ENCODE measurements at regions not wholly inside any gene's neighbourhood (a gene's known extent, or its start where the extent isn't known, plus 50 kb on each side); places are given as distances from the start of the nearest gene placed in this dataset.
"Not testable (repeated sequence)": the region's sequence is repeated elsewhere in the genome, so short reads cannot be mapped to it uniquely, and the experiment has no call there.

DNA sequence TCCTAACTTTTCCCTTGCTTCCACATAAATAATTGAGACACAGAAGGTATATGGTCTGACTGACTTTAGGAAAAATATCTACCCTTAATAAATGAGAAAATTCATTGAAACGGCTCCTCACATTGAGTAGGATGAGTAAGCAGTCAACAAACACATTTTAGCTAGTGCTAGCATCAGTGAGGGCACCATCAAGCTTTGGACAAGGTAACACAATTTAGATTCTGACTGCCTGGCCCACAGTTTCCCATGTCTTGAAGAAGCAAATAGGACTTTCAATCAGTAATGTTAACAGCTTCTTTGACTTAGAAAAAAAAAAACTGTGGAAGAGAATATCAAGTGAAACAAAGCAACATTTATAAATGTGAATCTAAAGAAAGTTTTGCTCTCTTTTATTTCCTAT, 70.1 kb upstream of the MBNL1 start:
- ATAC-seq, result no peak

DNA sequence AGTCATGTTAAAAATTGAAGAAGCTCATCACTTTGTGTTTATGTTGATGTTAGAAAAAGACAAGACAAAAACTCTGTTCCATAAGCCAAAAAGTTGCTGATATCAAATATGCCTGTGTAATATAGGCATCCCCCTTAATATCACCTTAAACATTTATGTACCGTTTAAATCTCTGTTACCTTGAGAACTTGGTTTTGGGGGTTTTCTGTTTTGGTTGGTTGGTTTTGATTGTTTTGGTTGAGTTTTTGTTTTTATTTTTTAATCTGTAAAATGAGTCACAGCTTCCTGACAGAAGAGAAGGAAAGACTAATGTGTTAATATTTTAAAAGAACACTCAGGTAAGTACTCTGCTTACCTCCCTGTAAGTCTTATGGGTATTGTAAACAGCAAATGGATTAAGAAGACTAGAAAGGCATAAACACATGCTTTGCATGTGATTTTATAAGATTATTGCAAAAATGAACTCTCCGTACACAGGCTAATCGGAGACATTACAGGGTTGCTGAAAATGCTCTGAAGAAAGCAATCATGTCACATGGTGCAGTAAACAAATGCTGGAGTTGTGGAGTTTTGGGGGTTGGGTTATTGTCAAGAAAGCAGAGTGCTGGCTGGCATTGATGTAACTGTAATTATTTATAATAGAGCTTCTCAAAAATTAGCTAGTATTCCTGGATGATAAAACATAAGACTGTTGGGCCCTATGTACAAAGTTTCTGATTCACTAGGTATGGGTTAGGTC, 69.5 kb upstream of the MBNL1 start:
- ATAC-seq, result no peak

DNA sequence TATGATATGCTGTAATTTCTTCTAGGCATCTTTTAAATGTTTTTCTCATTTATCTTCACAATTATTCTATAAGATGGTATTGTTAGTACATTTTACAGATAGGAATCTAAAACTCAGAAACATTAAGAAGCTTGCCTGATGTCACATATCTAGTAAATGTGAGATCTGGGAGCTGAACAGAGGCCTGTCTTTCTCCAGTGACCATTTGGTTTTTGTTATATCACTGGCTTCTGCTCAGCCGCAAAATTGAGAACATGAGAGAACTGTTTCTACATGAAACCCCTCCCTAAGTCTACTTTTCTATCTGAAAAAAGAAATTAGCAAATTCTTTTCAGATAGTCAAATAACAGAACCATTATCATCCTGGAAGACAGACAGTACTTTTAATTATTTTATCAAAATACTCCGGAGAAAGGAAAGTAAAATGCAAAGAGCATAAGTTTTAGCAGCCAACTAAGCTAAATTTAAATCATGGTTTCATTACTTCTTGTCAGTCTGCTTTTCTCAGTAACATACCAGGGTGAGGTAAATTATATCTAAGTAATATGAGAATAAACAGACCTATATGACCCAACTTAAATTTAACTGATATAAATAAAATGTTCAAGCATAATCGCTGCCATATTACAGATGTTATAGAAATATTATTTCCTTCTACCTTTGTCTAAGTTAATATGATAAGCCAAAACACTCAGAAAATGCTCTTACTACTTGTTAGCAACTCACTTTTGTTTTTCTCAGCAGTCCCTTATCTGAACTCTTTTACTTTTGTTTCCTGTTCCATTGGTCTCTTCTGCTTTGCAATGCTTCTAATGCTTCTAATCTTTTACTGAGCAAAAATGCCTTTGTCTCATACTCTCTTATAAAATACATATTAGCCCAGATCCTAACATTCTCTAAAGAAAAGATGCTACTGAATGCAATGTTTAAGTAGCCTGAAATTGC, 68.0 kb upstream of the MBNL1 start:
- ATAC-seq, result no peak

DNA sequence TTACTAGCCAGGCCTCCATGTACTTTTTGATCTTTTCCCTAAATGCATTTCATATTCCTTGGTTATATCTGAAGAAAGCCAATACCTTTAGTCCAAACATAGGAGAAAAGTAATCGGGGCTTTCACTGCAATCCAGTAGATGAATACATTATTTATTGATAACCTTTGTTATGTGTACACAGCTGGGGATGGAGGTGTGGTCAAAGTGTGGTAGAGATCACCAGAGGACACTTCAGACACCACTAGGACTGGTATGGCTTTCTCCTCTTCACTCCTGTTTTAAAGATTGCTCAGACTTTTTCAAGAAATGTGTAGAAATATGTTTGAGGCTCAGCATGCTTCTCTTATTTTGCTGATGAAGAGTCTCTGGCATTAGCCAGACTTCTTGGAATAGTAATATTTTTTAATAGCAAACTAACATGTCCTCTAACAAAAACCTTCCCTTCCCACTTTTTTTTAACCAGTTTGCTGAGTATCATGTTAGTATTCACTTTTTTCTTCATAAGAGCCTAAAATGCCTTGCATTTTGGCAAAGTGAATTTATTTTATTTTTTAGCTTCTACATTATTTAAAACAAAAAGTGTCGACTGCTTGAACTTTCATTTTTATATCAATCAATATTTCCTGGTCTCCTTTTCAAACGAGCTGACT, 65.6 kb upstream of the MBNL1 start:
- ATAC-seq, result no peak

DNA sequence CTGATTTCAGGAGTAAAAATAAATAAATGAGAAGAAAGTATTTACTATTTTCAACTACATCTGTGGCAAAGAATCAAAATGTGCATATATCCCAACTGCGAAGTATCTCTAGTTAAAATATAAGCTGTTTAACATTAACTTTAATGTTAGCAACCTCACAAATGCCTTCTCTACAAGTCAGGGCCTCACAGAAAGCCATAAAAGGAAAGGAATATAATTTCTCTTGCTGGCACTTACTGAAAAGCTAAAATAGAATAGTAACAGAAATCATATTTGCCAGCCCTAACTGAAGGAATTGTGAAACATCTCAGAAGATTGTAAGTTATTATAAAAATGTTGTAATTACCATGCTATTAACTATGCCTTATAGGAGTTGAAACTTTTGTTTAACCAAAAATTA, 65.1 kb upstream of the MBNL1 start:
- ATAC-seq, result no peak

DNA sequence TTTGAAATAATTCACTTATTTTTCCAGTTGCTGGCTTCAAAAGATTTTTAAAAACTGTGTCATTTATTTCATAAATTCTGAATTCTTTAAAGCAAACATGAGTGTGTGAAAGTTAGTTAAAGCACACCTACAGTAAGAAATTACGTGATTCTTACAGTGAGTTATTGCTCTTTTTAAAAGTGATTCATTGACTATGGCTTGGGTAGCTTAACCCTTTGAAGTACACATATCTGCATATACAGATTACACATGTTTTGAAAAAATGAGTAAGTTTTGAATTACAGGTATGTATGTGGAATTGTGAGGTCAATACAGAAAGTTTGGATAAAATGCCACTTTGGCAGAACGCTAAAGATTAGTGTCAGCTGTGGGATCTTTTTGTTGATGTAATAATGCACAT, 64.5 kb upstream of the MBNL1 start:
- ATAC-seq, result peak; percentile 57 to 77

DNA sequence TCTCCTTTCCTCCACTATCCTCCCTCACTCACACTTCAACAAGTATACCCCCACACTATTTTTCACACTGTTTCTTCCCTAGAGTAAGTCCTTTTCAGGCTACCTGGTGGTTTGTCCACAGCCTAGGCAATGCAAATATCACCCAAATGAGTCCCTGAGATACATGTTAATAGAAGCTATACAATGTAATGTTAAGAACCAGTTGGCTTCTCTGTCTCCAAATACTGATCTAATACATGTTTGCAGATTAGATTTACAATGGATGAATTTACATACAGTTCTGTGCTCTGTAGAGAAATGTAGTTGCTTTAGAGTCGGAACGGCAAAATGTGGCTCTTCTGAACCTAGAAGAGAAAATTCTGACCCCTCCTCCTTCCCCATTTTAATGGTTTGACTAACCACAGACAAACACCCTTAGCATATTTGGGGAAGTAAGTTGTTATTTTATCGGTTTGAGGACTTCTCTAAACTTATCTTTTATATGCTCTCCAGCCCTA, 63.6 kb upstream of the MBNL1 start:
- no peak for ATAC-seq

DNA sequence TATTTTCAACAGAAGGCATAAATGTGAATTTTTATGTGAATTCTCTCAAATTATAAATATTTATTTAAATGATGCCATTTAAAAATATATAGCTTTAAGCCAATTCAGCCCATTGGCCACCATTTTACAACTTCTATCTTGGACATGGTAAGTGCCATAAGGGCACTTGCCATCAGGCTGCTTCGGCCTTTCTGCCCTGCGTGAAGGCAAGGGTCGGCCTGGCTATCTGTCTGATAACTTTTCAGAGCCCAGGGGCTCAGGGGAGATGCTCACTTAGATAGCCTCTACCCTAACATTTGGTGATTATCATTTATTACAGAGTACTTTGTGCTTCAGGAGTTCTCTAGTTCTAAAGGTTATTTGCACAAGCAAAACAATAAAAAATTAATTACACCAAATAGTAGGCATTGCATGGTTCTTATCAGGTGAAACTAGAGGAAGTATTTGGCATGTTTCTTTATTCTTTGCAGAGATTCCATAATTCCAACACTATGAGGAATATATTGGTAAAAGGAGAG, 62.4 kb upstream of the MBNL1 start:
- ATAC-seq, result no peak

DNA sequence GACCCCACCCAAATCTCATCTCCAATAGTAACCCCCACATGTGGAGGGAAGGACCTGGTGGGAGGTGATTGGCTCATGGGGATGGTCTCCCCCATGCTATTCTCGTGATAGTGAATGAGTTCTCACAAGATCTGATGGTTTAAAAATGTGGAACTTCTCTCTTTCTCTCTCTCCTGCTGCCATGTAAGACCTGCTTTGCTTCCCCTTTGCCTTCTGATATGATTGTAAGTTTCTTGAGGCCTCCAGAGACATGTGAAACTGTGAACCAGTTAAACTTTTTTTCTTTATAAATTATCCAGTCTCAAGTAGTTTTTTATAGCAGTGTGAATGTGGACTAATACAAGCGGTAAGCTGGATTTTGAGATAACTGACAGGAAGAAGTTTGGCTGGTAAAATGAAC, 60.3 kb upstream of the MBNL1 start:
- no peak for ATAC-seq

DNA sequence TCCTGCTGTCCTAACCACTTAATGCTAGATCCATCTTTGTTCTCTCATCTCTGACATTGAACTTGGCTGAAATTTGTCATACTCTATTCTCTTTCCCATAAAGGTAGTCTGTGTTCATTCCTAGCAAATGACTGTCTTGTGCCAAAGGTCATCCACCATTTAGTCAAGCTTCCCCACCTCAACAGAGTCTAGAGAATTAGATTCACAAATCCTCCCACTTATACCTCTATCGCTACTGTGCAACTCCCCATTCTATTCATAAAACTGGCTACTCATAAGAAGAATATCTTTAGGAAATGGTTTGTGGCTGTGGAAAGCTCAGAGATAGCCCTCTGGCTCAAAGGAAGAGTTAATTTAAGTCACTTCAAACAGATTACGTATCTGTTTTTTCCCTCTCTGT, 59.7 kb upstream of the MBNL1 start:
- peak; percentile 59 to 66 for ATAC-seq

DNA sequence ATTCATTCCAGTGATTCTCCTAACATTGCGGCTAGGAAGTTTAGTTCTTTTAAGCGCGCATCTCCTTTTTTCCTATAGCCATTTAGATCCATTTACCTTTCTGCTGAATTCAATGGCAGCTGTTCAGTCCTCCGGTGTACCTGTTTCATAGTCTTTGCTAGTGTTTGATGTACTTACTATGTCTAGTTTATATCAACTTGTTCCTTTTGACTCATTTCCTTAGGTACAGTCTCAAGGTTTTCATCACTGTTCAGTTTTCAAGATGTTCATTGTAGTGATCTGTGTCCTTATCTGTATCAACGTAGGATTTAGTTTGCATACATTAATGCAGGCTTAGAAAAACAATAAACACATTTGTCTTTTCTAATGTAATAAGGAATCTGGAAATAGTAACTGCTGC, 59.0 kb upstream of the MBNL1 start:
- ATAC-seq, result peak; percentile 56 to 66

DNA sequence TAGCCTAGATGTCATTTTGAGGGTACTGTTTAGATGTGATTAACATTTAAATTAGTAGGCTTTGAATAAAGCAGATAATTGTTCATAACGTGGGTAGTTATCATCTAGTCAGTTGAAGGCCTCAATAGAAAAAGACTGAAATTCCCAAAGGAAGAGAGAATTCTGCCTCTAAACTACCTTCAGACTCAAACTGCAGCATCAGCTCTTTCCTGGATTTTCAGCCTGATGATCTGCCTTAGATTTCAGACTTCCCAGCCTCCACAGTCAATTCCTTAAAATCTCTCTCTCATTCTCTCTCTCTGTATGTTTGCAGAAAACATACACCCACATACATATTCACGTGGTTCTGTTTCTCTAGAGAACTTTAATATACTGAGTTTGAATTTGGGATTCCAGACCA, 58.0 kb upstream of the MBNL1 start:
- no peak for ATAC-seq

DNA sequence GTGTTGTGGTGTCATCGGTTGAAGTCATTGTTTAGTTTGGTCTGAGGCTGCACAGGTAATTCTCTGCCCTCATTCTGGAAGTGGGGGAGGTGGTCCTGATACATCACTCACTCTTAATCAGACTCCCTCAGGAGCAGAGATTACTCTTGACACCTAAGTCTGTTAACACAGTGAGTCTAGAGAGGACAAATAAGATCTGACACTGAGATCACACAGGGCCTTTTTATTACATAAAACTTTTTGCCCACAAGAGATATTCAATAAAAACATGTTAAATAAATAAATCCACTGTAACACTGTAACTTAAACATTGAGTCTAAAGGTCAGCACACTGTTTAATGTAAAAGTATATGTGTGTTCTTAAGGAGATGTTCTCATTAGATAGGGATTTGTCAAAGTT, 57.1 kb upstream of the MBNL1 start:
- ATAC-seq, result peak; percentile 55 to 67

DNA sequence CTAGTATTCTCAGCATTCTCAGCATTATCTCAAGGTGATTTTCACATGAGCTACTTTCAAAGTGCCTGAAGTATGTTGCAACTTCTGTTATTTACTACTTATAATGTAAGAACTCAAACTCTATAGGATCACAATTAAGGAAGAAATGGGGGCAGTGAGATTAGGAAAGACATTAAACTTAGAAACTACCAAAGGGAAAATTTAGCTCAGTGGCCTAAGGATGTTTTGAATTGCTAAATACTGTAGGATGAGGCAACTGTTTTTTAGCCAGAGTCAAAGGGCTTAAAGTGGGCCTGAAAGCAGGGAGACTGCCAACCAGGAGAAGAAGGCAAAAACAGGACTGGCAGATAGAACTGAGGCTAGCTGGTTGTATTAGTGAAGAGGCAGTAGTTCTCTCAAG, 55.5 kb upstream of the MBNL1 start:
- no peak for ATAC-seq

DNA sequence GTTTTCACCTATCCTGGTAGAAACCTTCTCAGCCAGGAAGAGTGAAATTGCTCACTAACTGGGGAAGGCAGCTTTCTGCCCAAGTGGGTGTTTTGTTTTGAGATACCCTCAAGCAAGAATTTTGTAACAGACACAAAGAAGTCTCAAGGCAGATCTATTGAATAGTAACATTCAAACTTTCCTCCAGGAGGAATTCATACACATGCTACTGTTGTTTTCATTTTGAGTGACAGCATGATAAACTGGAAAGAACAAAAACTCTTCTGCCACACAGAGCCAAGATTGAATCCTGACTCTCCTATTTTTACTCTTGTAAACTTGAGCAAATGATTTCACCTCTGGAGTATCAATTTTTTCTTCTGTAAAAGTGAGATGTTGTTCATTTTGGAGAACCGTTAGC, 54.8 kb upstream of the MBNL1 start:
- no peak for ATAC-seq

DNA sequence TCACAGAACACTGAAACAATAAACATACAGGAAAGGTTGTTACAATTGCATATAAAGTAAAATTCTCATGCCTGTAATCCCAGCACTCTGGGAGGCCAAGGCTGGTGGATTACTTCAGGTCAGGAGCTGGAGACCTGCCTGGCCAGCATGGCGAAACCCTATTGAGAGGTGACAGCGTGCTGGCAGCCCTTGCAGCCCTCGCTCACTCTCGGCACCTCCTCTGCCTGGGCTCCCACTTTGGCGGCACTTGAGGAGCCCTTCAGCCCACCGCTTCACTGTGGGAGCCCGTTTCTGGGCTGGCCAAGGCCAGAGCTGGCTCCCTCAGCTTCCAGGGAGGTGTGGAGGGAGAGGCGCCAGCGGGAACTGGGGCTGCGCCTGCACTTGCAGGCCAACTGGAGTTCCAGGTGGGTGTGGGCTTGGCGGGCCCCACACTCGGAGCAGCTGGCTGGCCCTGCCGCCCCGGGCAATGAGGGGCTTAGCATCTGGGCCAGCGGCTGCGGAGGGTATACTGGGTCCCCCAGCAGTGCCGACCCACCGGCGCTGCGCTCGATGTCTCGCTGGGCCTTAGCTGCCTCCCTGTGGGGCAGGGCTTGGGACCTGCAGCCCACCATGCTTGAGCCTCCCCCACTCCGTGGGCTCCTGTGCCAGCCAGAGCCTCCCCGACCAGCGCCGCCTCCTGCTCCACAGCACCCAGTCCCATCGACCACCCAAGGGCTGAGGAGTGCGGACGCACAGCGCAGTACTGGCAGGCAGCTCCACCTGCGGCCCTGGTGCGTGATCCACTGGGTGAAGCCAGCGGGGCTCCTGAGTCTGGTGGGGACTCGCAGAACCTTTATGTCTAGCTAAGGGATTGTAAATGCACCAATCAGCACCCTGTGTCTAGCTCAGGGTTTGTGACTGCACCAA, 51.5 kb upstream of the MBNL1 start:
- ATAC-seq, result not testable (repeated sequence)

DNA sequence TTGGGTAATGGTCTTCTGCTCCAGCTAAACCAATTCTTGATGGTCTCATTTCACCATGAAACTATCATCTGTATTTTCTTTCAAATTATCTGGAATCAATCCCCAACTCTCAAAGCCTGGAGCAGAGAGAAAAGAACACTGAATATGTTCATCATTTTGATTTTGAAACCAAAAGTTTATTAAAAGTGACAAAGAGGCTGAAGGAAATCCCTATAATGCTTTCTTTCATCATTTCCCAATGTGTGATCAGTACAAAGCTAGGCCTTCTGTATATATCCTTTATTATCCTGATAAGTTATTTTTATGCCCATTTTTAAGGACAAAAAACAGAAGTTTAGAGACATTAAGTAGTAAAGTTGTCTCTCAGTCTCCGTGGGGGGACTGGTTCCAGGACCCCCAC, 50.1 kb upstream of the MBNL1 start:
- ATAC-seq, result no peak
